Trophoblast cell (in vitro differentiated cells and primary cell): ENCODE measurements at regions not wholly inside any gene's neighbourhood (a gene's known extent, or its start where the extent isn't known, plus 50 kb on each side); places are given as distances from the start of the nearest gene placed in this dataset.

Experiments used
- DNase-seq, 2 donors: peaks; one replicate each; pipeline ENCODE4 v3.0.0-alpha.2; 2016
- H2AFZ ChIP-seq: 2 replicates; pipeline ENCODE4 v1.6.1; 2013; ENCODE audit warnings: low read length, moderate library complexity, mild to moderate bottlenecking; ENCODE audit not compliant: insufficient read depth, poor library complexity
- H2AK5ac ChIP-seq: 2 replicates; pipeline ENCODE4 v1.6.1; 2013; ENCODE audit warnings: mild to moderate bottlenecking, low read length
- H2BK120ac ChIP-seq: 2 replicates; pipeline ENCODE4 v1.6.1; 2013; ENCODE audit warnings: low read length, mild to moderate bottlenecking, moderate library complexity; ENCODE audit not compliant: insufficient read depth, poor library complexity
- H2BK12ac ChIP-seq: 2 replicates; pipeline ENCODE4 v1.6.1; 2013; ENCODE audit warnings: mild to moderate bottlenecking, low read length, moderate library complexity
- H2BK5ac ChIP-seq: 2 replicates; pipeline ENCODE4 v1.6.1; 2013; ENCODE audit warnings: low read length, low read depth, moderate library complexity, mild to moderate bottlenecking; ENCODE audit not compliant: poor library complexity
- H3K14ac ChIP-seq: 2 replicates; pipeline ENCODE4 v1.6.1; 2013; ENCODE audit warnings: mild to moderate bottlenecking, low read length
- H3K18ac ChIP-seq: 2 replicates; pipeline ENCODE4 v1.6.1; 2013; ENCODE audit warnings: mild to moderate bottlenecking, low read length
- H3K23ac ChIP-seq: 2 replicates; pipeline ENCODE4 v1.6.1; 2013; ENCODE audit warnings: low read length
- H3K27ac ChIP-seq: 2 replicates; pipeline ENCODE4 v1.5.1; 2013; ENCODE audit warnings: low read depth, mild to moderate bottlenecking, inconsistent platforms, low read length, moderate library complexity
- H3K27me3 ChIP-seq: 2 replicates; pipeline ENCODE4 v1.6.1; 2013; ENCODE audit warnings: inconsistent platforms, mild to moderate bottlenecking, low read length, moderate library complexity; ENCODE audit not compliant: insufficient read depth
- H3K36me3 ChIP-seq, 2 experiments: 1 replicate in 1 of 2; 2 replicates in 1 of 2; pipeline ENCODE4 v1.6.1; 2013; ENCODE audit warnings: low read length in 2 of 2, mild to moderate bottlenecking in 2 of 2, moderate library complexity in 1 of 2; ENCODE audit not compliant: insufficient read depth in 2 of 2, control insufficient read depth in 1 of 2
- H3K4ac ChIP-seq: 2 replicates; pipeline ENCODE4 v1.6.1; 2013; ENCODE audit warnings: low read depth, mild to moderate bottlenecking, low read length, moderate library complexity
- H3K4me1 ChIP-seq, 2 experiments: 1 replicate in 1 of 2; 2 replicates in 1 of 2; pipeline ENCODE4 v1.6.1; 2013; ENCODE audit warnings: low read length in 2 of 2, mild to moderate bottlenecking in 2 of 2, moderate library complexity in 1 of 2; ENCODE audit not compliant: insufficient read depth in 2 of 2, control insufficient read depth in 1 of 2
- H3K4me2 ChIP-seq: 2 replicates; pipeline ENCODE4 v1.6.1; 2013; ENCODE audit warnings: inconsistent platforms, mild to moderate bottlenecking, low read length, moderate library complexity
- H3K4me3 ChIP-seq: 2 replicates; pipeline ENCODE4 v1.5.1; 2013; ENCODE audit warnings: mild to moderate bottlenecking, low read depth, low read length, inconsistent platforms
- H3K79me1 ChIP-seq: one replicate; pipeline ENCODE4 v1.6.1; 2013; ENCODE audit warnings: low read length
- H3K79me2 ChIP-seq: 2 replicates; pipeline ENCODE4 v1.6.1; 2013; ENCODE audit warnings: low read length, mild to moderate bottlenecking; ENCODE audit not compliant: control insufficient read depth, insufficient read depth, poor library complexity
- H3K9ac ChIP-seq: 2 replicates; pipeline ENCODE4 v1.6.1; 2013; ENCODE audit warnings: mild to moderate bottlenecking, low read length
- H3K9me3 ChIP-seq: 2 replicates; pipeline ENCODE4 v1.6.1; 2013; ENCODE audit warnings: low read depth, mild to moderate bottlenecking, control low read depth, inconsistent platforms, low read length; ENCODE audit not compliant: insufficient read depth
- H4K12ac ChIP-seq: 2 replicates; pipeline ENCODE4 v1.6.1; 2013; ENCODE audit warnings: low read depth, mild to moderate bottlenecking, low read length, moderate library complexity
- H4K8ac ChIP-seq: 2 replicates; pipeline ENCODE4 v1.6.1; 2013; ENCODE audit warnings: low read depth, mild to moderate bottlenecking, low read length, moderate library complexity
- H4K91ac ChIP-seq: one replicate; pipeline ENCODE4 v1.6.1; 2013; ENCODE audit warnings: low read depth, mild to moderate bottlenecking, low read length, moderate library complexity
- whole genome bisulfite sequencing: extraction: QIAGEN DNeasy Blood & Tissue Kit; methylation state at CpG from one replicate; pipeline ENCODE4 v1.1.7; 2013; ENCODE audit warnings: missing lambda C conversion rate; ENCODE audit not compliant: insufficient read length, insufficient coverage; ENCODE audit errors: extremely low coverage; 5-methylcytosine and 5-hydroxymethylcytosine counted together

GRCh38 chr2:58527647-58528046 lies 286.5 kb upstream of the FANCL start:
- Histone ChIP-seq H3K4me1 (peaks cover 4 to 5% of the 10 kb centered on the region in 2 experiments), H3K9ac (no peak overlapping the region), H3K18ac (no peak overlapping the region), H2BK120ac (no peak overlapping the region), H2BK5ac (no peak overlapping the region), H3K27me3 (no peaks in the 10 kb centered on the region), H2AK5ac (no peak overlapping the region), H3K14ac (no peak overlapping the region), H3K27ac (no peak overlapping the region), H3K9me3 (no peaks in the 10 kb centered on the region), H3K79me2 (no peaks in the 10 kb centered on the region), H3K79me1 (no peaks in the 10 kb centered on the region), H2AFZ (no peak overlapping the region), H4K91ac (no peak overlapping the region), H2BK12ac (no peak overlapping the region), H4K12ac (no peak overlapping the region), H3K4me2 (no peak overlapping the region), H3K4ac (no peak overlapping the region), H3K36me3 (no peaks in the 10 kb centered on the region), H3K4me3 (no peak overlapping the region), H4K8ac (no peak overlapping the region), H3K23ac (no peak overlapping the region)
- WGBS: no CpG with 5 or more reads among the region's 3 CpGs
- no peak for DNase-seq

- WGBS: no CpG with 5 or more reads among the region's 7 CpGs
- no peak overlapping the region for H3K4me2 ChIP-seq
- H3K79me2 ChIP-seq: no peaks in the 10 kb centered on the region
- H2AK5ac ChIP-seq: no peak overlapping the region
- no peaks in the 10 kb centered on the region for H3K27me3 ChIP-seq
- H3K18ac ChIP-seq: no peak overlapping the region
- no peak overlapping the region for H4K8ac ChIP-seq
- DNase-seq: no peak
- no peak overlapping the region for H2BK12ac ChIP-seq
- no peaks in the 10 kb centered on the region for H3K36me3 ChIP-seq
- H3K4ac ChIP-seq: no peak overlapping the region
- no peaks in the 10 kb centered on the region for H3K79me1 ChIP-seq
- no peak overlapping the region for H2BK5ac ChIP-seq
- no peak overlapping the region for H4K12ac ChIP-seq
- no peaks in the 10 kb centered on the region for H3K4me1 ChIP-seq
- H3K27ac ChIP-seq: no peak overlapping the region
- no peak overlapping the region for H2AFZ ChIP-seq
- H3K23ac ChIP-seq: no peak overlapping the region
- H3K4me3 ChIP-seq: no peak overlapping the region
- no peak overlapping the region for H4K91ac ChIP-seq
- no peaks in the 10 kb centered on the region for H3K9me3 ChIP-seq
- H2BK120ac ChIP-seq: no peak overlapping the region
- no peak overlapping the region for H3K9ac ChIP-seq
- H3K14ac ChIP-seq: no peak overlapping the region
Observed at GRCh38 chr2:58521803-58522554, 280.9 kb upstream of the FANCL start.

- no peak overlapping the region for H2BK120ac ChIP-seq
Observed at GRCh38 chr2:58520903-58521302, 279.8 kb upstream of the FANCL start.

GRCh38 chr2:58517881-58518280 lies 276.8 kb upstream of the FANCL start:
- H3K9me3 ChIP-seq: no peaks in the 10 kb centered on the region
- no peak overlapping the region for H2BK5ac ChIP-seq
- H3K14ac ChIP-seq: no peak overlapping the region
- H3K27me3 ChIP-seq: no peaks in the 10 kb centered on the region
- H3K4me2 ChIP-seq: no peak overlapping the region
- WGBS: no CpG with 5 or more reads among the region's 2 CpGs
- no peak overlapping the region for H3K23ac ChIP-seq
- DNase-seq: no peak
- H3K79me1 ChIP-seq: no peaks in the 10 kb centered on the region
- no peak overlapping the region for H2AFZ ChIP-seq
- H2BK12ac ChIP-seq: no peak overlapping the region
- H4K91ac ChIP-seq: no peak overlapping the region
- no peaks in the 10 kb centered on the region for H3K79me2 ChIP-seq
- no peaks in the 10 kb centered on the region for H3K36me3 ChIP-seq
- H3K4me3 ChIP-seq: no peak overlapping the region
- no peak overlapping the region for H4K8ac ChIP-seq
- H2BK120ac ChIP-seq: no peak overlapping the region
- H2AK5ac ChIP-seq: no peak overlapping the region
- no peaks in the 10 kb centered on the region for H3K4me1 ChIP-seq
- H3K9ac ChIP-seq: no peak overlapping the region
- no peak overlapping the region for H3K27ac ChIP-seq
- no peak overlapping the region for H3K18ac ChIP-seq
- H4K12ac ChIP-seq: no peak overlapping the region
- H3K4ac ChIP-seq: no peak overlapping the region

More at GRCh38 chr2:58520903-58521302, 279.8 kb upstream of the FANCL start:
- H3K9ac ChIP-seq: no peak overlapping the region
- H2AFZ ChIP-seq: no peak overlapping the region
- no peak overlapping the region for H3K18ac ChIP-seq
- no peak for DNase-seq
- no peaks in the 10 kb centered on the region for H3K9me3 ChIP-seq
- H3K36me3 ChIP-seq: no peaks in the 10 kb centered on the region
- no peak overlapping the region for H3K27ac ChIP-seq
- H4K12ac ChIP-seq: no peak overlapping the region
- H3K79me2 ChIP-seq: no peaks in the 10 kb centered on the region
- H4K8ac ChIP-seq: no peak overlapping the region
- H3K27me3 ChIP-seq: no peaks in the 10 kb centered on the region
- no peak overlapping the region for H3K4me2 ChIP-seq
- H3K23ac ChIP-seq: no peak overlapping the region
- no peaks in the 10 kb centered on the region for H3K79me1 ChIP-seq
- WGBS: no CpG with 5 or more reads among the region's 3 CpGs
- no peak overlapping the region for H2BK5ac ChIP-seq
- no peak overlapping the region for H2BK12ac ChIP-seq
- H2AK5ac ChIP-seq: no peak overlapping the region
- H3K4me1 ChIP-seq: no peaks in the 10 kb centered on the region
- no peak overlapping the region for H3K14ac ChIP-seq
- H4K91ac ChIP-seq: no peak overlapping the region
- H3K4me3 ChIP-seq: no peak overlapping the region
- no peak overlapping the region for H3K4ac ChIP-seq
